IMR-90 (cell line): ENCODE measurements at regions not wholly inside any gene's neighbourhood (a gene's known extent, or its start where the extent isn't known, plus 50 kb on each side); places are given as distances from the start of the nearest gene placed in this dataset.

Experiments
- ATAC-seq: fragments of 200-7000 bp; cut with Tn5 transposase; 2 replicates; pipeline ENCODE4 v1.9.1; 2020; ENCODE audit warnings: low read depth, mild to moderate bottlenecking, moderate library complexity
- BruUV-seq: library from RNA; stranded (reverse); fragments of 400-500 nt; replicated peaks from 2 replicates; lab custom pipeline; 2021; lab: Mats Ljungman, UMichigan
- CTCF ChIA-PET: fragments of 300-600 bp; formaldehyde crosslinking; extraction: SDS; loops from one replicate; lab custom pipeline; 2021; ENCODE audit warnings: antibody characterized with exemption; lab: Yijun Ruan, JAX
- POLR2A ChIA-PET: fragments of 300-600 bp; sonication (Branson Sonifier 250); formaldehyde crosslinking; loops from one replicate; lab custom pipeline; 2022; ENCODE audit warnings: antibody characterized with exemption; ENCODE audit not compliant: unreplicated experiment; lab: Charles Lee
- DNase-seq: peaks from one replicate; pipeline ENCODE4 v3.0.0; 2013
- H2AFZ ChIP-seq: replicated peaks from 2 replicates; pipeline ENCODE3; 2013; ENCODE audit warnings: low read length, mild to moderate bottlenecking; ENCODE audit not compliant: poor library complexity
- H2AK5ac ChIP-seq: 2 replicates; pipeline ENCODE4 v1.6.1; 2013; ENCODE audit warnings: low read depth, low read length, inconsistent platforms
- H2AK9ac ChIP-seq: replicated peaks from 2 replicates; pipeline ENCODE3; 2013; ENCODE audit warnings: mild to moderate bottlenecking, low read depth, low read length, moderate library complexity; ENCODE audit not compliant: poor library complexity
- H2BK120ac ChIP-seq: 2 replicates; pipeline ENCODE4 v1.6.1; 2013; ENCODE audit warnings: low read depth, low read length, inconsistent platforms
- H2BK15ac ChIP-seq: 3 replicates; pipeline ENCODE4 v1.6.1; 2013; ENCODE audit warnings: low read depth, low read length, inconsistent platforms
- H2BK20ac ChIP-seq: 2 replicates; pipeline ENCODE4 v1.6.1; 2013; ENCODE audit warnings: low read depth, mild to moderate bottlenecking, inconsistent platforms, low read length, moderate library complexity
- H2BK5ac ChIP-seq: 2 replicates; pipeline ENCODE4 v1.6.1; 2013; ENCODE audit warnings: mild to moderate bottlenecking, low read depth, low read length, inconsistent platforms; ENCODE audit not compliant: poor library complexity, severe bottlenecking
- H3K14ac ChIP-seq: replicated peaks from 2 replicates; pipeline ENCODE4 v1.6.1; 2013; ENCODE audit warnings: low read depth, low read length, inconsistent platforms
- H3K18ac ChIP-seq: 2 replicates; pipeline ENCODE4 v1.6.1; 2013; ENCODE audit warnings: low read depth, low read length, control low read depth
- H3K23ac ChIP-seq: 2 replicates; pipeline ENCODE4 v1.6.1; 2013; ENCODE audit warnings: low read depth, low read length, inconsistent platforms
- H3K27ac ChIP-seq: 2 replicates; pipeline ENCODE4 v1.5.1; 2013; ENCODE audit warnings: mild to moderate bottlenecking, control low read depth, low read length; ENCODE audit not compliant: insufficient read depth
- H3K27me3 ChIP-seq: 2 replicates; pipeline ENCODE4 v1.6.1; 2013; ENCODE audit warnings: low read length; ENCODE audit not compliant: control insufficient read depth, insufficient read depth
- H3K36me3 ChIP-seq: 2 replicates; pipeline ENCODE4 v1.6.1; 2013; ENCODE audit warnings: low read length, mixed read lengths; ENCODE audit not compliant: control insufficient read depth, insufficient read depth
- H3K4ac ChIP-seq: 2 replicates; pipeline ENCODE4 v1.6.1; 2013; ENCODE audit warnings: low read depth, low read length, inconsistent platforms
- H3K4me1 ChIP-seq: 2 replicates; pipeline ENCODE4 v1.6.1; 2013; ENCODE audit warnings: low read length, mixed read lengths; ENCODE audit not compliant: control insufficient read depth, insufficient read depth
- H3K4me2 ChIP-seq: 2 replicates; pipeline ENCODE4 v1.6.1; 2013; ENCODE audit warnings: low read depth, mild to moderate bottlenecking, control low read depth, low read length, moderate library complexity
- H3K4me3 ChIP-seq: 2 replicates; pipeline ENCODE4 v1.5.1; 2013; ENCODE audit warnings: low read depth, mild to moderate bottlenecking, control low read depth, low read length, moderate library complexity; ENCODE audit not compliant: insufficient read depth
- H3K56ac ChIP-seq: 2 replicates; pipeline ENCODE4 v1.6.1; 2013; ENCODE audit warnings: low read length, inconsistent platforms; ENCODE audit not compliant: insufficient read depth; ENCODE audit errors: extremely low read depth
- H3K79me1 ChIP-seq, 2 experiments: 2 replicates each; pipeline ENCODE4 v1.6.1; 2013; ENCODE audit warnings: low read length in 2 of 2, inconsistent platforms in 1 of 2, low read depth in 1 of 2
- H3K9ac ChIP-seq: 2 replicates; pipeline ENCODE4 v1.6.1; 2013; ENCODE audit warnings: low read depth, low read length, control low read depth
- H3K9me1 ChIP-seq: 2 replicates; pipeline ENCODE4 v1.6.1; 2013; ENCODE audit warnings: low read length, inconsistent platforms; ENCODE audit not compliant: insufficient read depth
- H3K9me3 ChIP-seq: 2 replicates; pipeline ENCODE4 v1.6.1; 2013; ENCODE audit warnings: low read length; ENCODE audit not compliant: control insufficient read depth, insufficient read depth
- H4K20me1 ChIP-seq: 2 replicates; pipeline ENCODE4 v1.6.1; 2013; ENCODE audit warnings: low read length, inconsistent platforms; ENCODE audit not compliant: insufficient read depth
- H4K5ac ChIP-seq: 2 replicates; pipeline ENCODE4 v1.6.1; 2013; ENCODE audit warnings: mild to moderate bottlenecking, low read depth, low read length, control low read depth
- H4K8ac ChIP-seq, 2 experiments: 2 replicates each; pipeline ENCODE4 v1.6.1; 2013; ENCODE audit warnings: low read depth in 2 of 2, low read length in 2 of 2, control low read depth in 1 of 2, inconsistent platforms in 1 of 2
- H4K91ac ChIP-seq: 2 replicates; pipeline ENCODE4 v1.6.1; 2013; ENCODE audit warnings: low read depth, low read length, inconsistent platforms; ENCODE audit not compliant: insufficient read depth
- BHLHE40 ChIP-seq: fragments of 150-350 bp; IDR thresholded peaks from 2 replicates; pipeline ENCODE4 v1.6.1; 2016; ENCODE audit warnings: mild to moderate bottlenecking, low read depth, low read length
- CEBPB ChIP-seq: IDR thresholded peaks from 2 replicates; pipeline ENCODE4 v1.6.1; 2012; ENCODE audit warnings: low read depth, low read length, improper control_type of control experiment
- FOS ChIP-seq: fragments of 150-350 bp; IDR thresholded peaks from 2 replicates; pipeline ENCODE4 v1.6.1; 2016; ENCODE audit warnings: low read depth, low read length
- MAFK ChIP-seq: IDR thresholded peaks from 2 replicates; pipeline ENCODE4 v1.6.1; 2012; ENCODE audit warnings: low read depth, low read length, improper control_type of control experiment
- MAZ ChIP-seq: IDR thresholded peaks from 2 replicates; pipeline ENCODE4 v1.6.1; 2012; ENCODE audit warnings: low read depth, mild to moderate bottlenecking, low read length, improper control_type of control experiment, moderate library complexity, borderline replicate concordance
- POLR2A ChIP-seq: IDR thresholded peaks from 2 replicates; pipeline ENCODE4 v1.6.1; 2012; ENCODE audit warnings: mild to moderate bottlenecking, low read depth, low read length
- RAD21 ChIP-seq: IDR thresholded peaks from 2 replicates; pipeline ENCODE4 v1.6.1; 2012; ENCODE audit warnings: low read length, improper control_type of control experiment
- RCOR1 ChIP-seq: IDR thresholded peaks from 2 replicates; pipeline ENCODE4 v1.6.1; 2012; ENCODE audit warnings: mild to moderate bottlenecking, low read length, improper control_type of control experiment; ENCODE audit not compliant: insufficient replicate concordance
- RFX5 ChIP-seq: IDR thresholded peaks from 2 replicates; pipeline ENCODE4 v1.8.0; 2012; ENCODE audit warnings: low read depth, mild to moderate bottlenecking, low read length, moderate library complexity
- SMC3 ChIP-seq: fragments of 150-350 bp; IDR thresholded peaks from 2 replicates; pipeline ENCODE4 v1.6.1; 2016; ENCODE audit warnings: low read depth, mild to moderate bottlenecking, antibody characterized with exemption, low read length, moderate library complexity
- USF2 ChIP-seq: fragments of 150-350 bp; IDR thresholded peaks from 2 replicates; pipeline ENCODE4 v1.6.1; 2017; ENCODE audit warnings: mild to moderate bottlenecking, antibody characterized with exemption, low read length, low read depth
- WGBS, 2 experiments: methylation state at CpG; one replicate each; pipeline versions ENCODE4 v1.1.5 to v1.1.7; 2013; ENCODE audit warnings: missing lambda C conversion rate in 2 of 2; ENCODE audit not compliant: insufficient read length in 1 of 2; ENCODE audit errors: extremely low coverage in 2 of 2; 5-methylcytosine and 5-hydroxymethylcytosine counted together
- dilution Hi-C: fragments of 300-500 bp; cut with HindIII; formaldehyde crosslinking; loops from one replicate; pipeline ENCODE4 v1.14.3; 2018; ENCODE audit warnings: low sequenced_read_pairs; ENCODE audit not compliant: unreplicated experiment
- in situ Hi-C: fragments of 300-500 bp; cut with MboI; formaldehyde crosslinking; loops from 3 replicates; pipeline ENCODE4 v1.14.3; 2019; ENCODE audit warnings: low sequenced_read_pairs, inconsistent platforms, mixed read lengths
- intact Hi-C: fragments of 100-400 bp; cut with micrococcal nuclease; formaldehyde crosslinking; loops from 2 replicates; pipeline ENCODE4 v1.10.0; 2022
- TF ChIP-seq, protein P1 (sequence below): fragments of 150-350 bp; IDR thresholded peaks from 2 replicates; pipeline ENCODE4 v1.6.1; 2016; ENCODE audit warnings: low read depth, mild to moderate bottlenecking, low read length, moderate library complexity, borderline replicate concordance
- TF ChIP-seq, protein P2 (sequence below): conservative IDR thresholded peaks from 2 replicates; pipeline ENCODE4 v1.5.1; 2012; ENCODE audit warnings: mild to moderate bottlenecking, low read depth, low read length, improper control_type of control experiment

- Histone ChIP-seq H3K4ac (peak overlapping the region; percentile 8; the same call in 1 of the 2 replicates), H3K4me3 (no peak overlapping the region), H4K5ac (no peak overlapping the region), H2BK20ac (peak overlapping the region; percentile 32; the same call in 1 of the 2 replicates), H4K20me1 (no peaks in the 10 kb centered on the region), H3K9me3 (peaks cover 2% of the 10 kb centered on the region), H3K9me1 (0 out of 2 replicates have a peak, but pooled peaks cover 2% of the 10 kb centered on the region), H3K27ac (no peak overlapping the region), H3K4me1 (peaks cover 7% of the 10 kb centered on the region), H3K14ac (no peak overlapping the region), H3K79me1 (peaks cover 3% of the 10 kb centered on the region in 2 experiments; a peak in 1 of 4 replicates), H3K36me3 (no peaks in the 10 kb centered on the region), H2AK5ac (peak overlapping the region; percentile 13; the same call in 1 of the 2 replicates), H3K27me3 (no peaks in the 10 kb centered on the region), H3K18ac (0 out of 2 replicates have a peak overlapping the region, but pooled peaks have one; percentile 2), H2BK15ac (peak overlapping the region; percentile 11; the same call in 2 of the 3 replicates), H4K91ac (no peak overlapping the region), H3K23ac (no peak overlapping the region), H3K4me2 (no peak overlapping the region), H2AK9ac (no peak overlapping the region), H3K56ac (no peak overlapping the region; the same call in 1 of the 2 replicates), H4K8ac (peak overlapping the region; percentile 26 to 57; a peak in 1 of 4 replicates), H2BK5ac (peak overlapping the region; percentile 76), H3K9ac (no peak overlapping the region), H2BK120ac (peak overlapping the region; percentile 54; the same call in 1 of the 2 replicates), H2AFZ (no peak overlapping the region)
- BruUV-seq: no TSS peak
- ChIA-PET CTCF (no interaction called here), POLR2A (no interaction called here)
- dilution Hi-C loops (no loop called here), in situ Hi-C loops (loop anchor here (10.0 kb wide), 1 partner anchor 425 kb away; no protein-coding TSS in a partner anchor), intact Hi-C loops (no loop called here)
- no peak for TF ChIP-seq USF2
- TF ChIP-seq RFX5: no peak
- no peak for TF ChIP-seq SMC3
- no peak for TF ChIP-seq POLR2A
- TF ChIP-seq, protein P1, sequence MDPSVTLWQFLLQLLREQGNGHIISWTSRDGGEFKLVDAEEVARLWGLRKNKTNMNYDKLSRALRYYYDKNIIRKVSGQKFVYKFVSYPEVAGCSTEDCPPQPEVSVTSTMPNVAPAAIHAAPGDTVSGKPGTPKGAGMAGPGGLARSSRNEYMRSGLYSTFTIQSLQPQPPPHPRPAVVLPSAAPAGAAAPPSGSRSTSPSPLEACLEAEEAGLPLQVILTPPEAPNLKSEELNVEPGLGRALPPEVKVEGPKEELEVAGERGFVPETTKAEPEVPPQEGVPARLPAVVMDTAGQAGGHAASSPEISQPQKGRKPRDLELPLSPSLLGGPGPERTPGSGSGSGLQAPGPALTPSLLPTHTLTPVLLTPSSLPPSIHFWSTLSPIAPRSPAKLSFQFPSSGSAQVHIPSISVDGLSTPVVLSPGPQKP: no peak
- no peak for TF ChIP-seq CEBPB
- no peak for TF ChIP-seq BHLHE40
- no peak for TF ChIP-seq RAD21
- no peak for TF ChIP-seq RCOR1
- TF ChIP-seq FOS: no peak
- no peak for TF ChIP-seq MAZ
- TF ChIP-seq MAFK: no peak
- TF ChIP-seq, protein P2, sequence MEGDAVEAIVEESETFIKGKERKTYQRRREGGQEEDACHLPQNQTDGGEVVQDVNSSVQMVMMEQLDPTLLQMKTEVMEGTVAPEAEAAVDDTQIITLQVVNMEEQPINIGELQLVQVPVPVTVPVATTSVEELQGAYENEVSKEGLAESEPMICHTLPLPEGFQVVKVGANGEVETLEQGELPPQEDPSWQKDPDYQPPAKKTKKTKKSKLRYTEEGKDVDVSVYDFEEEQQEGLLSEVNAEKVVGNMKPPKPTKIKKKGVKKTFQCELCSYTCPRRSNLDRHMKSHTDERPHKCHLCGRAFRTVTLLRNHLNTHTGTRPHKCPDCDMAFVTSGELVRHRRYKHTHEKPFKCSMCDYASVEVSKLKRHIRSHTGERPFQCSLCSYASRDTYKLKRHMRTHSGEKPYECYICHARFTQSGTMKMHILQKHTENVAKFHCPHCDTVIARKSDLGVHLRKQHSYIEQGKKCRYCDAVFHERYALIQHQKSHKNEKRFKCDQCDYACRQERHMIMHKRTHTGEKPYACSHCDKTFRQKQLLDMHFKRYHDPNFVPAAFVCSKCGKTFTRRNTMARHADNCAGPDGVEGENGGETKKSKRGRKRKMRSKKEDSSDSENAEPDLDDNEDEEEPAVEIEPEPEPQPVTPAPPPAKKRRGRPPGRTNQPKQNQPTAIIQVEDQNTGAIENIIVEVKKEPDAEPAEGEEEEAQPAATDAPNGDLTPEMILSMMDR: no peak
- ATAC-seq (no peak), DNase-seq (no peak)
- WGBS, 2 experiments: no CpG with 5 or more reads among the region's 2 CpGs
These were observed 156.4 kb upstream of the AKR1E2 start for GRCh38 chr10:4669585-4669984.
